Activated CD8-positive, alpha-beta memory T cell treated with anti-CD3 and anti-CD28 coated beads, Interleukin-2, amount 50 U/mL, for 4 hours (primary cell): ENCODE measurements at regions not wholly inside any gene's neighbourhood (a gene's known extent, or its start where the extent isn't known, plus 50 kb on each side); places are given as distances from the start of the nearest gene placed in this dataset.
"Not testable (repeated sequence)": the region's sequence is repeated elsewhere in the genome, so short reads cannot be mapped to it uniquely, and the experiment has no call there.

Experiments used
- DNase-seq: peaks from one replicate; pipeline ENCODE4 v3.0.0-alpha.2; 2020

GRCh38 chr3:33957176-33957575, 158.7 kb downstream of the PDCD6IP start:
- DNase-seq = no peak

GRCh38 chr3:33958661-33959060, 160.2 kb downstream of the PDCD6IP start:
- no peak for DNase-seq

DNA sequence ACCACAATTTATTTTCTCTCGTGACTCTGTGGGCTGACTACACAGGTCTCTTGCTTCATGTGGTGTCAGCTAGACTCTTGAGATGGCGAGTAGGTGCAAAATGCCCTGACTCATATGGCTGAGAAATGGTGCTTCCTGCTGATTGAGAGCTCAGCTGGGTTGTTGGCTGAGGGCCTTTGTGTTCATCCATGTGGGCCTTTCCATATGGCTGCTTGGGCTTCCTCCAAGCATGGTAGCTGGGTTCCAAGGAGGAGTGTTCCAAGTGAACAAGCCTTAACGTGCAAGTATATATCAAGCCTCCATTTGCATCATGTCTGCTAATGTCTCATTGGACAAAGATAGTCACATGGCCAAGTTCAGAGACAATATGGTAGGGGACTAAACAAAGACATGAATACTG, 164.0 kb downstream of the PDCD6IP start:
- no peak for DNase-seq

- not testable (repeated sequence) for DNase-seq
Measured at GRCh38 chr3:33970180-33970579, 171.8 kb downstream of the PDCD6IP start.

GRCh38 chr3:33971055-33971454, 172.6 kb downstream of the PDCD6IP start:
- no peak for DNase-seq

DNA sequence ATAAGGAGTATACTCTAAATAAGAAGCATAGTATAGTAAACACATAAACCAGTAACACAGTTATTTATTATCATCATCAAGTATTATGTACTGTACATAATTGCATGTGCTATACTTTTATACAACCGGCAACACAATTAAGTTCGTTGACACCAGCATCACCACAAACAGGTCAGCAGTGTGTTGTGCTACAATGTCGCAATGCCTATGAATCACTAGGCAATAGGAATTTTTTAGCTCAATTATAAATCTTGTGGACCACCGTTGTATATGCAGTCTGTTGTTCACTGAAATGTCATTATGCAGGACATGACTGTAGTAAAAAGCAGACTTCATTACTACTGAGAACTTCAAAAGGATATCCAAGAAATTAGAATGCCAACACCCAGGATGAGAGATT, 177.0 kb downstream of the PDCD6IP start:
- DNase-seq = no peak

- DNase-seq = no peak
Measured at GRCh38 chr3:33977227-33977626, 178.8 kb downstream of the PDCD6IP start.

GRCh38 chr3:33980252-33980651, 181.8 kb downstream of the PDCD6IP start:
- no peak for DNase-seq

DNA sequence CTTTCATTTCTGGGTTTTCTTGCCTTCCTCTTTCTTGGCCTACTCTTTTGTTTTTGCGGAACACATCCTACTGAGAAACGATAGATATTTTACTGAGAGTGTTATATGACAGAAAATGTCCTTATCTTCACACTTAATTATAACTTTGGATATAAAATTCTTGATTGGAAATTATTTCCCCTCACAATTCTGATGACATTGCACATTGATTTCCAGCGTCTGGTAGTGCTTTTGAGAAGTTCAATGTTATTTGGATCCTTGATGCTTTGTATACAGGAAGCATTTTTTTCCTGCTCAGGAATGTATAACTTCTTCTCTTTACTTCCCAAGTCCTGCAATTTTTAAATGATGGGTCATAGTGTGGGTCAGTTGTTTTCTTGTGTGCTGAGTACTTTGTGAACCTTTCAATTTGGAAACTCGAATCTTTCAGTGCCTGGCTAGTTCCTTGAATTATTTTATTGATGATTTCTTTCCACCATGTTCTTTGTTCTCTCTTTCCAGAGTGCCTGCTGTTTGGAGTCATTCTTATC, 183.9 kb downstream of the PDCD6IP start:
- DNase-seq = no peak

- DNase-seq = not testable (repeated sequence)
Measured at GRCh38 chr3:33982949-33983348, 184.5 kb downstream of the PDCD6IP start.

DNA sequence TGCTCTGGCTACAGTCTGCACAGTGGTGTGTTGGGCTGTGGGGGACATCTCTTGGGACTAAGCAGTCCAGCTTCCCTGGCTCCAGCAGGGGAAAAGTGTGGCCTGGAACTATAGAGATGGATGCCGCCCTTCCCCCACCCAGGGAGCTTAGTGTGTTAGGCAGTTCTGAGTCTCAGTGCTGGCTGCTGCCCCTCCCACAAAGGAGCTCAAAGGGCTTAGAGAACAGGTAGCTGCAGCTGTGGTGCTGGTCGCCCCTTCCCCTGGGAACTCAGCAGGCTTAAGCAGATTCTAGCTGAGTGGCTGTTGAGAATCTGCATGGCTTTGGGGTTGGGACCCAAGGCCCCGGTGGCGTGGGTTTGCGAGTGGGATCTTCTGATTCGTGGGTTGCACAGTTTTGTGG, 190.8 kb downstream of the PDCD6IP start:
- DNase-seq = no peak

DNA sequence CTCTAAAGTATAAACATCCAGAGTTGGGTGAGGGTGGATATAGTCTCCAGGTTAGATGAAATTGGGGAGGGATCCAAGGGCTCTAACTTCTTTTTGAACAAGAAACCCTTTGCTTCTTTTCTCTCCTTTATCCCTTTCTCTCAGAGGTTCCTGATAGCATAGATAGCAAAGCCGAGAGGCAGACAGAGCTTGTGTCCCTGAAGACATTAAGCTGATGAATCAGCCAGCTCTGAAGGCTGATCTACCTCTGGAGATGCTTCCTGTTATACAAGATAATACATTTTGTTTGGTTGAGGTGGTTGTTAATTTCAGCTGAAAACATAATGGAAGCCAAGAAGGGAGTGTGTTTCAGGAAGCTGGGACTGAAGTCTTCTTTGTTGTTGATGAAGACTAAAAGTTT, 193.2 kb downstream of the PDCD6IP start:
- DNase-seq = no peak

GRCh38 chr3:33993631-33994030, 195.2 kb downstream of the PDCD6IP start:
- DNase-seq = no peak

DNA sequence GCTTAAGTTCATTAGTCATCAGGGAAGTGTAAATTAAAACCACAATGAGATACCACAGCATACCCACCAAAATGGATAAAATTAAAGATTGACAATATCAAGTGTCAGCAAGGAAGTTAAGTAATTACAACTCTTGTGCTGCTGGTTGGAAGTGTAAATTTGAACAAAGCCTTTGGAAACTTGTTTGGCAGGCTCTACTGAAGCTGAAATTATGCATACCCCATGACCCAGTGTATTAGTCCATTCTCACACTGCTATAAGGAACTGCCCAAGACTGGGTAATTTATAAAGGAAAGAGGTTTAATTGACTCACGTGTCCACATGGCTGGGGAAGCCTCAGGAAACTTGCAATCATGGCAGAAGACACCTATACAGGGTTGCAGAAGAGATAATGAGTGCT, 196.1 kb downstream of the PDCD6IP start:
- DNase-seq = no peak

- no peak for DNase-seq
Measured at GRCh38 chr3:34000301-34000700, 201.9 kb downstream of the PDCD6IP start.

DNA sequence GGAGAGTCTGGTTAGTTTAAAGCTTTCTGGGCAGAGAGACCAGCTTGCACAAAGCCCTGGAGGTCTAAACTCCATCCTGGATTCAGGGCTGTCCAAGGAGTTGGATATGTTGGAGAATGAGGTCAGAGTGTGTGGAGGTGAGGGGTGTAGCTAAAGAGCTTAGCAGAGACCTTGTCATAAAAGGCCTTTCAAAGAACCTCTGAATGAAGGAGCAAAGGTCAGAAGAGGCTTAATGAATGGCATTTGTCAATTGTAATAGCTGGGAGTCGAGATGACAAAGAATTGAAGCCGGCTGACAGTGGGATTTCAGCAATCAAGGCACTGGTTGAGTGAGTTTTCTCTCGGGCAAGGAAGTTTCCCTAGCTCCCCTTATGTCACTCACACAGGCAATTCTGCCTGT, 202.6 kb downstream of the PDCD6IP start:
- DNase-seq = no peak

GRCh38 chr3:34001990-34002389, 203.6 kb downstream of the PDCD6IP start:
- no peak for DNase-seq

GRCh38 chr3:34002569-34003100, 204.2 kb downstream of the PDCD6IP start:
- no peak for DNase-seq

DNA sequence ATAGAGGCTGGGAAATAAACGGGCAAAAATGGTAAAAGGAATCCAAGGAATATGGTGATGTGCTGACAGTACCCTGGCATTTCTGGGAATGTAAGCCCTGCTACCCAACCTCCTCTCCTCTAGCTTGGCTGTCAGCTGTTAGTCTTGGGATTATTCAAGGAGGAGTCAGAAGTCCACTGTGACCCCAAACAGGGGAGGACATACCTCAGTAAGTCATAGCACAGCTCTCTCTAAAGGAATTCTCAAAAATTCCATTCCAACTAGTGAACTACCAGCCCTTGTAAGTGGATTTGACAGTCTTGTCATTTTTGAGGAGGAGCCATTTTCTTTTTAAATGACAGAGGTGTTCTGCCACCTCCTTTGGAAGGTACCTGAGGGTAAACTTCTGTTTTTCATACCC, 207.5 kb downstream of the PDCD6IP start:
- DNase-seq = no peak

DNA sequence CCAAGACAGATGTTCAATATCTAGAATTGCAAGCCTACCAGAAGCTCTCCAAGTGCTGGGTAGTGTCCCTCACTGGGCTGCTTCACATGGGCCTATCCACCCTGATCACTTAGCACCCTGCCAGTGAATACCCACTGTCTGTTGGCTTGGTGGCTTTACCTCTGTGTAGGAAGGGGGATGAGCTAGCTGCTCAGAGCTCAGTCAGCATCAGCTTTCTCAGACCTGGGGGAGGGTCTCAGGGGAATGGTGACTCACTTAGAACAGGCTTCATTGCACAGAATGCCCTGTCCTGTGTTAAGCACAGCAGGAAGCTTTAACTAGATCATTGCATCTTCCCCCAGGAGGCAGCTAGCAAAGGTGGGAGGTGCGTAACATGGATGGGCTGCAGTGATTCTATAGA, 209.8 kb downstream of the PDCD6IP start:
- no peak for DNase-seq

- DNase-seq = no peak
Measured at GRCh38 chr3:34008836-34009809, 210.7 kb downstream of the PDCD6IP start.

DNA sequence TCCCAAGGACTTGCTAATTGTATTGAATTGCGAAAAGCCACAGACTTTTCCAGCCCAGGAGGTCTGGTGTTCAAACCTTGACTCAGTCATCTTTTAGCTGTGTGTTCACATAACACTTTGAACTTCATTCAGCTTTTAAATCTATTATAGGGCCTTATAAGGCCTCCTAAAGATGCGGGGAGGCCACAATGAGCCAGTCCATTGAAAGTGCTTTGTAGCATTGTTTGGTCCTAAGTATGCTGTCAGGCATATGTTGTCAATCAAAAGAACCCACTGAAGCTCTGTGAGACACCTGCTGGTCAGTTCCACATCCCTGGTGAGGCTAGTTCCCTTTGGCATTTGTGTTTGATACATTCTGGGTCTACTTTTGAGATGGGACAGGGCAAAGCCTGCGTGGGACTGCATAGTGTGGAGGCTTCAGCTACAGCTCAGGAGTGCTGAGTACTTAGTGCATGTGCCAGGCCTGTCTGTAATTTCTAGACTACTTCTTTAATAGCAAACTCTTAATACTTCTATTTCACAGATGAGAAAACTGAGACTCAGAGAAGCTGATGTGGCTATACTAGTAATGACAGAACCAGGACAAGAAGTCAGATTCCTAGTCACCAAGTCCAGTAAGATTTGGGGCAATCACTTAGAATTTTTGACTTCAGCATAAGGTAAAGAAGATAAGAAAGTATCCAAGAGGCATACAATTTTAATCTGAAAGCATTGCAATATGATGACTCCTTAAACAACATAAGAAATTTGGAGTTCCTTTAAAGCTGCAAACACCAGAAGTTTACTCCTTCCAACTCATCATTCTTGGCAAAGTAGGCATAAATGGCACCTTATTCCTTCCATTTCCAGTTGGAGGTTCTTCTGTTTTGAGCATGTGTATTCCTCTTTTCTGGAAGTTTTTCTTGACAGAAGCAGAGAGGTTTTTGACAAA, 213.0 kb downstream of the PDCD6IP start:
- no peak for DNase-seq

DNA sequence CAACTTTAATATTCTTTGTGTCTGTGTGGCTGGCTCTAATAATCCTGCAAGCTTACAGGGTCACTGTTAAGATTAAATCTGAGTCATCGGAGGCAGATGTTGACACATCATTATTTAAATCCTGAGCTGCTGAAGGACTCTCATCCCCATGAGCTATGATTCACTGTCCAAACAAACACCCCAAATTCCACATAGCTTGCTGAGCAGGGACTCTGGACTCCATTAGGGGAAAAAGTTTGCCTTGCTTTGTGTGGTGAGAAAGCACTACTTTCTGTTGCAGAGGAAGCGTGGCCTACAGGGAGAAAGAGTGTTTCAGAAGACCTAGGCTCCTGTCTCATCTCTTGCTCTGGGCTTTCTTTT, 213.7 kb downstream of the PDCD6IP start:
- no peak for DNase-seq
